Memory B cell (primary cell): ENCODE measurements at regions not wholly inside any gene's neighbourhood (a gene's known extent, or its start where the extent isn't known, plus 50 kb on each side); places are given as distances from the start of the nearest gene placed in this dataset.

ENCODE experiments used
- ATAC-seq: fragments of 150-1000 bp; cut with Tn5 transposase; 2 replicates; pipeline ENCODE4 v1.10.0; 2021; ENCODE audit warnings: low read depth, mild to moderate bottlenecking, moderate library complexity
- DNase-seq, 2 donors: peaks; one replicate each; pipeline ENCODE4 v3.0.0; 2022; ENCODE audit warnings: low spot score in 2 of 2
- H3K27ac Mint-ChIP-seq: one replicate; pipeline ENCODE4 v1.8.0; 2022; ENCODE audit warnings: mild to moderate bottlenecking, moderate library complexity, mixed read lengths
- H3K27me3 Mint-ChIP-seq: one replicate; pipeline ENCODE4 v1.8.0; 2022; ENCODE audit warnings: mixed read lengths
- H3K36me3 Mint-ChIP-seq: one replicate; pipeline ENCODE4 v1.8.0; 2022; ENCODE audit warnings: mild to moderate bottlenecking, mixed read lengths
- H3K4me1 Mint-ChIP-seq: one replicate; pipeline ENCODE4 v1.8.0; 2022; ENCODE audit warnings: mixed read lengths
- H3K4me3 Mint-ChIP-seq: one replicate; pipeline ENCODE4 v1.8.0; 2022; ENCODE audit warnings: mild to moderate bottlenecking, moderate library complexity, mixed read lengths
- H3K9me3 Mint-ChIP-seq: one replicate; pipeline ENCODE4 v1.8.0; 2022; ENCODE audit warnings: mixed read lengths

- ATAC-seq (no peak), DNase-seq (no peak)
- Mint-ChIP-seq H3K27ac (no peak overlapping the region), H3K4me3 (no peak overlapping the region), H3K27me3 (peaks cover 2% of the 10 kb centered on the region), H3K9me3 (peaks cover 2% of the 10 kb centered on the region), H3K36me3 (no peaks in the 10 kb centered on the region), H3K4me1 (no peaks in the 10 kb centered on the region)
Observed at GRCh38 chr3:168333410-168333935, 237.7 kb upstream of the GOLIM4 start.

- H3K36me3 Mint-ChIP-seq = no peaks in the 10 kb centered on the region
- no peak overlapping the region for H3K4me3 Mint-ChIP-seq
- no peaks in the 10 kb centered on the region for H3K27me3 Mint-ChIP-seq
- no peak for DNase-seq
- H3K4me1 Mint-ChIP-seq = no peaks in the 10 kb centered on the region
- ATAC-seq = no peak
- H3K27ac Mint-ChIP-seq = no peak overlapping the region
- no peaks in the 10 kb centered on the region for H3K9me3 Mint-ChIP-seq
Observed at GRCh38 chr3:168331756-168332155, 236.0 kb upstream of the GOLIM4 start.

GRCh38 chr3:168330983-168331382 is 235.3 kb upstream of the GOLIM4 start:
- no peaks in the 10 kb centered on the region for H3K4me1 Mint-ChIP-seq
- H3K27ac Mint-ChIP-seq = no peak overlapping the region
- no peaks in the 10 kb centered on the region for H3K36me3 Mint-ChIP-seq
- no peak for ATAC-seq
- no peak for DNase-seq
- no peaks in the 10 kb centered on the region for H3K9me3 Mint-ChIP-seq
- no peak overlapping the region for H3K4me3 Mint-ChIP-seq
- no peaks in the 10 kb centered on the region for H3K27me3 Mint-ChIP-seq

- no peaks in the 10 kb centered on the region for H3K9me3 Mint-ChIP-seq
- no peak overlapping the region for H3K27ac Mint-ChIP-seq
- no peaks in the 10 kb centered on the region for H3K4me1 Mint-ChIP-seq
- no peak for ATAC-seq
- H3K4me3 Mint-ChIP-seq = no peak overlapping the region
- H3K27me3 Mint-ChIP-seq = no peaks in the 10 kb centered on the region
- no peak for DNase-seq
- no peaks in the 10 kb centered on the region for H3K36me3 Mint-ChIP-seq
Observed at GRCh38 chr3:168327856-168328255, 232.1 kb upstream of the GOLIM4 start.

GRCh38 chr3:168325684-168326083 is 230.0 kb upstream of the GOLIM4 start:
- no peak overlapping the region for H3K4me3 Mint-ChIP-seq
- H3K9me3 Mint-ChIP-seq = no peaks in the 10 kb centered on the region
- H3K27me3 Mint-ChIP-seq = no peaks in the 10 kb centered on the region
- no peak for DNase-seq
- H3K36me3 Mint-ChIP-seq = no peaks in the 10 kb centered on the region
- H3K4me1 Mint-ChIP-seq = no peaks in the 10 kb centered on the region
- ATAC-seq = no peak
- no peak overlapping the region for H3K27ac Mint-ChIP-seq

GRCh38 chr3:168322941-168323340 is 227.2 kb upstream of the GOLIM4 start:
- Mint-ChIP-seq H3K9me3 (no peaks in the 10 kb centered on the region), H3K4me1 (no peaks in the 10 kb centered on the region), H3K27ac (no peak overlapping the region), H3K27me3 (no peaks in the 10 kb centered on the region), H3K36me3 (no peaks in the 10 kb centered on the region), H3K4me3 (no peak overlapping the region)
- ATAC-seq (no peak), DNase-seq (no peak)

- ATAC-seq (no peak), DNase-seq (no peak)
- Mint-ChIP-seq H3K27me3 (no peaks in the 10 kb centered on the region), H3K36me3 (no peaks in the 10 kb centered on the region), H3K4me3 (no peak overlapping the region), H3K27ac (no peak overlapping the region), H3K4me1 (no peaks in the 10 kb centered on the region), H3K9me3 (no peaks in the 10 kb centered on the region)
Observed at GRCh38 chr3:168314166-168314565, 218.4 kb upstream of the GOLIM4 start.

GRCh38 chr3:168312984-168313383 is 217.3 kb upstream of the GOLIM4 start:
- no peak overlapping the region for H3K4me3 Mint-ChIP-seq
- H3K27me3 Mint-ChIP-seq = no peaks in the 10 kb centered on the region
- no peaks in the 10 kb centered on the region for H3K36me3 Mint-ChIP-seq
- H3K4me1 Mint-ChIP-seq = no peaks in the 10 kb centered on the region
- ATAC-seq (no peak), DNase-seq (no peak)
- no peaks in the 10 kb centered on the region for H3K9me3 Mint-ChIP-seq
- no peak overlapping the region for H3K27ac Mint-ChIP-seq

- H3K27ac Mint-ChIP-seq = no peak overlapping the region
- no peaks in the 10 kb centered on the region for H3K4me1 Mint-ChIP-seq
- no peak overlapping the region for H3K4me3 Mint-ChIP-seq
- no peak for DNase-seq
- H3K36me3 Mint-ChIP-seq = no peaks in the 10 kb centered on the region
- no peak for ATAC-seq
- H3K9me3 Mint-ChIP-seq = peaks cover 6% of the 10 kb centered on the region
- H3K27me3 Mint-ChIP-seq = no peaks in the 10 kb centered on the region
Observed at GRCh38 chr3:168307893-168308292, 212.2 kb upstream of the GOLIM4 start.

GRCh38 chr3:168295027-168295426 is 199.3 kb upstream of the GOLIM4 start:
- Mint-ChIP-seq H3K4me3 (no peak overlapping the region), H3K27ac (no peak overlapping the region), H3K36me3 (no peaks in the 10 kb centered on the region), H3K9me3 (no peaks in the 10 kb centered on the region), H3K27me3 (no peaks in the 10 kb centered on the region), H3K4me1 (no peaks in the 10 kb centered on the region)
- DNase-seq (no peak), ATAC-seq (no peak)

GRCh38 chr3:168292296-168292695 is 196.6 kb upstream of the GOLIM4 start:
- ATAC-seq (no peak), DNase-seq (no peak)
- Mint-ChIP-seq H3K9me3 (no peaks in the 10 kb centered on the region), H3K4me1 (no peaks in the 10 kb centered on the region), H3K4me3 (no peak overlapping the region), H3K27me3 (no peaks in the 10 kb centered on the region), H3K27ac (no peak overlapping the region), H3K36me3 (no peaks in the 10 kb centered on the region)

GRCh38 chr3:168289471-168290008 is 193.8 kb upstream of the GOLIM4 start:
- Mint-ChIP-seq H3K27ac (no peak overlapping the region), H3K9me3 (no peaks in the 10 kb centered on the region), H3K36me3 (no peaks in the 10 kb centered on the region), H3K4me1 (no peaks in the 10 kb centered on the region), H3K4me3 (no peak overlapping the region), H3K27me3 (peaks cover 1% of the 10 kb centered on the region)
- ATAC-seq (no peak), DNase-seq (no peak)

- Mint-ChIP-seq H3K4me3 (no peak overlapping the region), H3K9me3 (no peaks in the 10 kb centered on the region), H3K36me3 (no peaks in the 10 kb centered on the region), H3K27me3 (peaks cover 1% of the 10 kb centered on the region), H3K4me1 (no peaks in the 10 kb centered on the region), H3K27ac (no peak overlapping the region)
- ATAC-seq = no peak
- no peak for DNase-seq
Observed at GRCh38 chr3:168288511-168289401, 193.0 kb upstream of the GOLIM4 start.

GRCh38 chr3:168285506-168285905 is 189.8 kb upstream of the GOLIM4 start:
- Mint-ChIP-seq H3K36me3 (no peaks in the 10 kb centered on the region), H3K27ac (no peak overlapping the region), H3K4me1 (no peaks in the 10 kb centered on the region), H3K4me3 (no peak overlapping the region), H3K27me3 (peaks cover 1% of the 10 kb centered on the region), H3K9me3 (no peaks in the 10 kb centered on the region)
- ATAC-seq (no peak), DNase-seq (no peak)

GRCh38 chr3:168284728-168285127 is 189.0 kb upstream of the GOLIM4 start:
- Mint-ChIP-seq H3K4me3 (no peak overlapping the region), H3K9me3 (no peaks in the 10 kb centered on the region), H3K4me1 (no peaks in the 10 kb centered on the region), H3K36me3 (no peaks in the 10 kb centered on the region), H3K27ac (no peak overlapping the region), H3K27me3 (peaks cover 1% of the 10 kb centered on the region)
- DNase-seq (no peak), ATAC-seq (no peak)
